ENCODE measurements at regions not wholly inside any gene's neighbourhood (a gene's known extent, or its start where the extent isn't known, plus 50 kb on each side); places are given as distances from the start of the nearest gene placed in this dataset.

DNA sequence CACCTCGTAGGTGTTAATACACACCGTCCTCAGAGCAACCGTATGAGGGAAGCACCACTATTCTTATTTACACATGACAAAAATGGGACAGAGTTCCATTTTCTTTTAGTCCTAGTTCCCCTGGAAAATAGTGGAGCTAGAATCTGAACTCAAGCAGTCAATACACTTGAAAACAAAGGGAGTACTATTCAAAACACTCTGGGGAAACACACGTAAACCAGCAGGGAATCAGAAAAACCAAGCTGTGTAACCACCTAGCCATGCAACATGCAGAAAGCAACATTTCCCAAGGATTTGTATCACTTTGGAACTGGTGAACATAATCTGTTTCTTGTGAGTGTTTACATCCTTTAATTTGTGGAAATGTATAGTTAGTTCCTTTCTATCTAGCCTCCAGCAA is 208.2 kb downstream of the UBE2E3 start:
- WGBS, 5 donors, result 79 to 91% (median 86%) methylated on average over 4 of the region's 4 CpGs
- TF ChIP-seq CTCF (IDR thresholded peaks at IDR 0.05) (no peak), EP300 (IDR thresholded peaks at IDR 0.05) (no peak), POLR2A (IDR thresholded peaks at IDR 0.05) (no peak), POLR2AphosphoS5 (IDR thresholded peaks at IDR 0.05) (no peak)

DNA sequence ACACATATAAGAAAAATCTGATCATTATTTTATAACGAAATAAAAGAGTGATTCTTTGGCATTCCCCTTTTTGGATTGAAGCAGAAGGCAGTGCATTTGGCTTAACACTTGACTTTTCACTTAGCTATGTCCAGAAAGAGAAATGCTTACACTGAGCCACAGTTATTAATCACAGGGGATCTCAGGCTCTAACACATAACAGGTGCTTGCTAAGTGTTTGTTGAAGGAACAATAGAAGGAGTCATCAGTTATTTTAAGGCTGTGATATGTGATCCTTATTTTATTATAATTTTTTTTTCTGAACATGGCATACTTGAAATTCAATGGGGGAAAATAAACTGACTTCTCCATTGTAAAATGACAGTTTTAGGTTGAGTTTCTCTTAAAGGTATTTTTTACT is 209.5 kb downstream of the UBE2E3 start:
- 41 to 52% (median 47%) methylated on average over 1 of the region's 1 CpG for WGBS, 5 donors
- Histone ChIP-seq H3K27ac (no peak overlapping the region), H3K27me3 (no peaks in the 10 kb centered on the region), H3K4me1 (no peaks in the 10 kb centered on the region), H3K36me3 (no peaks in the 10 kb centered on the region), H3K4me3 (no peak overlapping the region), H3K9me3 (no peaks in the 10 kb centered on the region)
- intact Hi-C loops (cut with DNase I; ENCODE audit: low total_unique reads), result no loop called here
- DNase-seq, result no peak
- no peak for TF ChIP-seq EP300 (IDR thresholded peaks at IDR 0.05)
- no peak for TF ChIP-seq CTCF (IDR thresholded peaks at IDR 0.05)
- no peak for TF ChIP-seq POLR2AphosphoS5 (IDR thresholded peaks at IDR 0.05)
- TF ChIP-seq POLR2A (IDR thresholded peaks at IDR 0.05), result no peak

More for the DNA sequence above, 208.2 kb downstream of the UBE2E3 start:
- H3K27ac ChIP-seq, result no peak overlapping the region
- no peak for DNase-seq
- no peaks in the 10 kb centered on the region for H3K9me3 ChIP-seq
- no peaks in the 10 kb centered on the region for H3K4me1 ChIP-seq
- H3K27me3 ChIP-seq, result no peaks in the 10 kb centered on the region
- H3K4me3 ChIP-seq, result no peak overlapping the region
- H3K36me3 ChIP-seq, result no peaks in the 10 kb centered on the region
- intact Hi-C loops (cut with DNase I; ENCODE audit: low total_unique reads), result no loop called here

DNA sequence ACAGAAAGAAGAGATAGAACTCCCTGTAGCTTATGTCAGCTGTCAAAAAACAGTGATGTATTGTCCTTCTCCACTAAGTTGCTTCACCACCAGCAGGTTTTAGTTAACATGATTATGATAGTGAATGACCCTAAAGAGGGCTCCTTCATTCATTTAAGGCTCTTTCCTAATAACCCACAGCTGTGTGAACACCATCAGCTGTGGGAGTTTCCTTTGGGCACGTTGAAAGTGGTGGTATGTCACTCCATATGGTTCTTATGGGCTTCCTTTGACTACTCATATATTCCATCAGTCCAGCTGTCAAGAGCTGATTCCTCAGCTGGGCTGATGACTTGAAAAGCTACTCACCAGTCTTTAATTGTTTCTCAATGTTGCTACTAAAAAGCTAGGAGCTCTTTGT is 210.3 kb downstream of the UBE2E3 start:
- WGBS, 5 donors, result 0 to 28% (median 4%) methylated on average over 1 of the region's 1 CpG
- H3K4me3 ChIP-seq, result no peak overlapping the region
- H3K36me3 ChIP-seq, result no peaks in the 10 kb centered on the region
- intact Hi-C loops (cut with DNase I; ENCODE audit: low total_unique reads), result no loop called here
- no peak for DNase-seq
- H3K4me1 ChIP-seq, result no peaks in the 10 kb centered on the region
- H3K27ac ChIP-seq, result no peak overlapping the region
- H3K27me3 ChIP-seq, result no peaks in the 10 kb centered on the region
- TF ChIP-seq POLR2A (IDR thresholded peaks at IDR 0.05) (no peak), EP300 (IDR thresholded peaks at IDR 0.05) (no peak), CTCF (IDR thresholded peaks at IDR 0.05) (no peak), POLR2AphosphoS5 (IDR thresholded peaks at IDR 0.05) (no peak)
- no peaks in the 10 kb centered on the region for H3K9me3 ChIP-seq

- intact Hi-C loops (cut with DNase I; ENCODE audit: low total_unique reads), result no loop called here
- no peak overlapping the region for H3K4me3 ChIP-seq
- no peak overlapping the region for H3K27ac ChIP-seq
- no peak for TF ChIP-seq EP300 (IDR thresholded peaks at IDR 0.05)
- no peak for TF ChIP-seq CTCF (IDR thresholded peaks at IDR 0.05)
- no peak for TF ChIP-seq POLR2A (IDR thresholded peaks at IDR 0.05)
- TF ChIP-seq POLR2AphosphoS5 (IDR thresholded peaks at IDR 0.05), result no peak
- 70 to 88% (median 71%) methylated on average over 1 of the region's 1 CpG for WGBS, 5 donors
- H3K9me3 ChIP-seq, result no peaks in the 10 kb centered on the region
- H3K36me3 ChIP-seq, result no peaks in the 10 kb centered on the region
- H3K27me3 ChIP-seq, result no peaks in the 10 kb centered on the region
- H3K4me1 ChIP-seq, result no peaks in the 10 kb centered on the region
- no peak for DNase-seq
These were observed 213.1 kb downstream of the UBE2E3 start for GRCh38 chr2:181193550-181193949.

Measured in stomach (tissue), 8 donors.